MM.1S (cell line): ENCODE measurements at regions not wholly inside any gene's neighbourhood (a gene's known extent, or its start where the extent isn't known, plus 50 kb on each side); places are given as distances from the start of the nearest gene placed in this dataset.
"Not testable (repeated sequence)": the region's sequence is repeated elsewhere in the genome, so short reads cannot be mapped to it uniquely, and the experiment has no call there.

Experiments
- DNase-seq: peaks from one replicate; pipeline ENCODE4 v3.0.0-alpha.2; 2015
- H2AFZ ChIP-seq: fragments of 300-600 bp; sonication (generic); 2 replicates; pipeline ENCODE4 v1.6.0; 2016; ENCODE audit warnings: antibody characterized with exemption, low read length
- H3F3A ChIP-seq: fragments of 300-600 bp; sonication (generic); 2 replicates; pipeline ENCODE4 v1.6.1; 2016; ENCODE audit warnings: mild to moderate bottlenecking, antibody characterized with exemption, low read length, moderate library complexity, mixed read lengths; ENCODE audit not compliant: insufficient read depth
- H3K27ac ChIP-seq: fragments of 300-600 bp; sonication (generic); 2 replicates; pipeline ENCODE4 v1.5.1; 2016; ENCODE audit warnings: mild to moderate bottlenecking, low read length
- H3K27me3 ChIP-seq: fragments of 300-600 bp; sonication (generic); replicated peaks from 2 replicates; pipeline ENCODE4 v1.6.0; 2016; ENCODE audit warnings: low read length; ENCODE audit not compliant: insufficient read depth
- H3K36me3 ChIP-seq: fragments of 300-600 bp; sonication (generic); replicated peaks from 2 replicates; pipeline ENCODE4 v1.6.1; 2016; ENCODE audit warnings: mild to moderate bottlenecking, low read length, mixed read lengths; ENCODE audit not compliant: insufficient read depth
- H3K4me1 ChIP-seq: fragments of 300-600 bp; sonication (generic); 2 replicates; pipeline ENCODE4 v1.6.1; 2016; ENCODE audit warnings: low read length, mixed read lengths
- H3K4me2 ChIP-seq: fragments of 300-600 bp; sonication (generic); 2 replicates; pipeline ENCODE4 v1.6.0; 2016; ENCODE audit warnings: low read depth, low read length
- H3K4me3 ChIP-seq: fragments of 300-600 bp; sonication (generic); 2 replicates; pipeline ENCODE4 v1.5.1; 2016; ENCODE audit warnings: low read length, mixed read lengths
- H3K79me2 ChIP-seq: fragments of 300-600 bp; sonication (generic); 2 replicates; pipeline ENCODE4 v1.6.1; 2016; ENCODE audit warnings: mixed run types, low read length, mixed read lengths
- H3K9ac ChIP-seq: fragments of 300-600 bp; sonication (generic); 2 replicates; pipeline ENCODE4 v1.6.1; 2016; ENCODE audit warnings: low read length, mixed read lengths
- H3K9me2 ChIP-seq: fragments of 300-600 bp; sonication (generic); replicated peaks from 2 replicates; pipeline ENCODE4 v1.6.1; 2016; ENCODE audit warnings: mild to moderate bottlenecking, low read length, mixed read lengths; ENCODE audit not compliant: insufficient read depth
- H3K9me3 ChIP-seq: fragments of 300-600 bp; sonication (generic); replicated peaks from 2 replicates; pipeline ENCODE4 v1.6.1; 2016; ENCODE audit warnings: mild to moderate bottlenecking, low read length, mixed read lengths; ENCODE audit not compliant: insufficient read depth
- H4K20me1 ChIP-seq: fragments of 300-600 bp; sonication (generic); 2 replicates; pipeline ENCODE4 v1.6.1; 2016; ENCODE audit warnings: mild to moderate bottlenecking, low read length, moderate library complexity, mixed read lengths; ENCODE audit not compliant: insufficient read depth
- EZH2 ChIP-seq: fragments of 300-600 bp; sonication (generic); optimal IDR thresholded peaks from 2 replicates; pipeline ENCODE3; 2017; ENCODE audit warnings: low read depth, mild to moderate bottlenecking, antibody characterized with exemption, low read length, mixed read lengths
- EZH2phosphoT487 ChIP-seq: fragments of 300-600 bp; sonication (generic); IDR thresholded peaks from 2 replicates; pipeline ENCODE4 v1.6.1; 2018; ENCODE audit warnings: antibody characterized with exemption, low read length
- TF ChIP-seq, protein P1 (sequence below): fragments of 300-600 bp; sonication (generic); IDR thresholded peaks from 2 replicates; pipeline ENCODE4 v1.5.1; 2016; ENCODE audit warnings: antibody characterized with exemption, low read length, mixed read lengths

DNA sequence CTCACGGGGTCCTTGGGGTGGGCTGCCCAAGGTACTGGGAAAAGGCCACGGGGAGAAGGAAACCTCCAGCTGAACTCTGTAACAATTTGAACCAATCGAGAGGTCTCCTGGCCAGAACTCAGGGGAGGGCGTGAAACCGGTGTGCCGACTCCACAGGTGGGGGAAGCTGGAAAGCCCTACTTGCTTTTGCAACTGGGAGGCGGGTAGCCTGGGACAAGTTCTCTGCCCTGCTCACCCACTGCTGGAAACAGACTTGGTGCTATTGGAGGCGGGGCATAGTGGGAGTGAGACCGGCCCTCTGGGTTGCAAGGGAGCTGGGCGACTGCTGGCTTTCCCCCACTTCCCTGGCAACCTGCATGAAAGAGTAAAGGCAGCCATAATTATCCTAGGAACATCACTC lies 73.2 kb upstream of the SLIT3 start:
- Histone ChIP-seq H3K4me2 (no peak overlapping the region), H3K4me1 (no peaks in the 10 kb centered on the region), H3K4me3 (no peak overlapping the region), H3F3A (no peaks in the 10 kb centered on the region), H3K36me3 (no peaks in the 10 kb centered on the region), H3K9me3 (no peaks in the 10 kb centered on the region), H3K27ac (no peak overlapping the region), H3K9me2 (no peaks in the 10 kb centered on the region), H4K20me1 (no peaks in the 10 kb centered on the region), H3K9ac (no peak overlapping the region), H3K79me2 (no peaks in the 10 kb centered on the region), H2AFZ (no peak overlapping the region), H3K27me3 (no peaks in the 10 kb centered on the region)
- TF ChIP-seq EZH2phosphoT487 (no peak), EZH2 (no peak)
- TF ChIP-seq, protein P1, sequence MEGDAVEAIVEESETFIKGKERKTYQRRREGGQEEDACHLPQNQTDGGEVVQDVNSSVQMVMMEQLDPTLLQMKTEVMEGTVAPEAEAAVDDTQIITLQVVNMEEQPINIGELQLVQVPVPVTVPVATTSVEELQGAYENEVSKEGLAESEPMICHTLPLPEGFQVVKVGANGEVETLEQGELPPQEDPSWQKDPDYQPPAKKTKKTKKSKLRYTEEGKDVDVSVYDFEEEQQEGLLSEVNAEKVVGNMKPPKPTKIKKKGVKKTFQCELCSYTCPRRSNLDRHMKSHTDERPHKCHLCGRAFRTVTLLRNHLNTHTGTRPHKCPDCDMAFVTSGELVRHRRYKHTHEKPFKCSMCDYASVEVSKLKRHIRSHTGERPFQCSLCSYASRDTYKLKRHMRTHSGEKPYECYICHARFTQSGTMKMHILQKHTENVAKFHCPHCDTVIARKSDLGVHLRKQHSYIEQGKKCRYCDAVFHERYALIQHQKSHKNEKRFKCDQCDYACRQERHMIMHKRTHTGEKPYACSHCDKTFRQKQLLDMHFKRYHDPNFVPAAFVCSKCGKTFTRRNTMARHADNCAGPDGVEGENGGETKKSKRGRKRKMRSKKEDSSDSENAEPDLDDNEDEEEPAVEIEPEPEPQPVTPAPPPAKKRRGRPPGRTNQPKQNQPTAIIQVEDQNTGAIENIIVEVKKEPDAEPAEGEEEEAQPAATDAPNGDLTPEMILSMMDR = no peak
- no peak for DNase-seq

DNA sequence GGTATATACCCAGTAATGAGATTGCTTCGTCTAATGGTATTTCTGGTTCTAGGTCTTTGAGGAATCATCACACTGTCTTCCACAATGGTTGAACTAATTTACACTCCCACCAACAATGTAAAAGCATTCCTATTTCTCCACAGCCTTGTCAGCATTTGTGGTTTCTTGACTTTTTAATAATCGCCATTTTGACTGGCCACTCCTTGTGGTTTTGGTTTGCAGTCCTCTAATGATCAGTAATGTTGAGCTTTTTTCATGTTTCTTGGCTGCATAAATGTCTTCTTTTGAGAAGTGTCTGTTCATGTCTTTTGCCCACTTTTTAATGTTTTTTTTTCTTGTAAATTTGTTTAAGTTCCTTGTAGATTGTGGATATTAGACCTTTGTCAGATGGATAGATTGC lies 70.9 kb upstream of the SLIT3 start:
- H4K20me1 ChIP-seq, H2AFZ ChIP-seq, DNase-seq, H3K9me3 ChIP-seq, H3F3A ChIP-seq, H3K27me3 ChIP-seq, H3K4me1 ChIP-seq, H3K36me3 ChIP-seq, H3K79me2 ChIP-seq, H3K9ac ChIP-seq, H3K4me3 ChIP-seq, H3K9me2 ChIP-seq, H3K27ac ChIP-seq, H3K4me2 ChIP-seq: not testable (repeated sequence)

DNA sequence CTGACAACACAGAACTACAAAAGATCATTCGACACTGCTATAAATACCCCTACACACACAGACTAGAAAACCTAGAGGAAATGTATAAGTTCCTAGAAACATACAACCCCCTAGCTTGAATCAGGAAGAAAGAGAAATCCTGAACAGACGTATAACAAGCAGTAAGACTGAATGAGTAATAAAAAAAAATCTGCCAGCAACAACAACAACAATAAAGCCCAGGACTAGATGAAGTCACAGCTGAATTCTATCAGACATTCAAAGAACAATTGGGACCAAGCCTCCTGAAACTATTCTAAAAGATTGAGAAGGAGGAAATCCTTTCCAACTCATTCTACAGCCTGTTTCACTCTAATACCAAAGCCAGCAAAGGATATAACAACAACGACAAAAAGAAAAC lies 68.2 kb upstream of the SLIT3 start:
- Histone ChIP-seq H2AFZ (no peak overlapping the region), H3K9ac (no peak overlapping the region)

GRCh38 chr5:169367861-169368260 lies 66.9 kb upstream of the SLIT3 start:
- Histone ChIP-seq H3K79me2 (no peaks in the 10 kb centered on the region), H3F3A (no peaks in the 10 kb centered on the region), H3K27me3 (no peaks in the 10 kb centered on the region), H3K9me2 (no peaks in the 10 kb centered on the region), H3K4me2 (no peak overlapping the region), H3K27ac (no peak overlapping the region), H4K20me1 (no peaks in the 10 kb centered on the region), H3K4me1 (no peaks in the 10 kb centered on the region), H3K9me3 (no peaks in the 10 kb centered on the region), H3K4me3 (no peak overlapping the region), H3K9ac (no peak overlapping the region), H2AFZ (no peak overlapping the region), H3K36me3 (no peaks in the 10 kb centered on the region)
- DNase-seq = no peak
- TF ChIP-seq EZH2phosphoT487 = no peak
- TF ChIP-seq, protein P1 = no peak
- no peak for TF ChIP-seq EZH2

More for the DNA sequence above, 68.2 kb upstream of the SLIT3 start:
- Histone ChIP-seq H3K27me3 (no peaks in the 10 kb centered on the region), H3K36me3 (no peaks in the 10 kb centered on the region), H3K4me2 (no peak overlapping the region), H4K20me1 (no peaks in the 10 kb centered on the region), H3K9me2 (no peaks in the 10 kb centered on the region), H3K9me3 (no peaks in the 10 kb centered on the region), H3K4me1 (no peaks in the 10 kb centered on the region), H3K4me3 (no peak overlapping the region), H3F3A (no peaks in the 10 kb centered on the region), H3K27ac (no peak overlapping the region), H3K79me2 (no peaks in the 10 kb centered on the region)
- DNase-seq = no peak
- no peak for TF ChIP-seq EZH2phosphoT487
- TF ChIP-seq EZH2 = no peak
